ENCODE measurements at regions not wholly inside any gene's neighbourhood (a gene's known extent, or its start where the extent isn't known, plus 50 kb on each side); places are given as distances from the start of the nearest gene placed in this dataset.
"Not testable (repeated sequence)": the region's sequence is repeated elsewhere in the genome, so short reads cannot be mapped to it uniquely, and the experiment has no call there.

DNA sequence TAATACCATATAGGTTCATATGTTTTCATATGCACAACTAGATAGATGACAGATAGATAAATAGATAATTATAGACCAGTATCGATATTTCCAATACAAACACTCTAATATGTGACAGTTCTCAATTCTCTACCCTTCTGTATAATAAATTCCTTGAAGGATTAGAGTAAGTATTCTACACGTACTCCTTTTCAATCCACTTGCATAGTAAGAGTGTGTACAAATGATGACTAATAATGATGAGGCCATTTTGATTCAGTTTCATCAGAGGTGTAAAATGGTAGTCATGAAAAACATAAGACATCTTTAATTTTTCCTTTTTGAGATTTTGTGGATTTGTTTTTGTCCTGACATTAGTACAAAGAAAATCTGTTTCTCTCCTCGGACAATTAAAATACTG is 188.3 kb upstream of the WSB1 start:
- Histone ChIP-seq H3K4me1 (no peaks in the 10 kb centered on the region), H3K27ac (no peak overlapping the region), H3K9me3 (no peaks in the 10 kb centered on the region), H3K27me3 (no peaks in the 10 kb centered on the region), H3K4me3 (no peak overlapping the region), H3K36me3 (no peaks in the 10 kb centered on the region)
- TF ChIP-seq POLR2AphosphoS5 (IDR thresholded peaks at IDR 0.05) (no peak), POLR2A (IDR thresholded peaks at IDR 0.05) (no peak)
- TF ChIP-seq, protein P1, sequence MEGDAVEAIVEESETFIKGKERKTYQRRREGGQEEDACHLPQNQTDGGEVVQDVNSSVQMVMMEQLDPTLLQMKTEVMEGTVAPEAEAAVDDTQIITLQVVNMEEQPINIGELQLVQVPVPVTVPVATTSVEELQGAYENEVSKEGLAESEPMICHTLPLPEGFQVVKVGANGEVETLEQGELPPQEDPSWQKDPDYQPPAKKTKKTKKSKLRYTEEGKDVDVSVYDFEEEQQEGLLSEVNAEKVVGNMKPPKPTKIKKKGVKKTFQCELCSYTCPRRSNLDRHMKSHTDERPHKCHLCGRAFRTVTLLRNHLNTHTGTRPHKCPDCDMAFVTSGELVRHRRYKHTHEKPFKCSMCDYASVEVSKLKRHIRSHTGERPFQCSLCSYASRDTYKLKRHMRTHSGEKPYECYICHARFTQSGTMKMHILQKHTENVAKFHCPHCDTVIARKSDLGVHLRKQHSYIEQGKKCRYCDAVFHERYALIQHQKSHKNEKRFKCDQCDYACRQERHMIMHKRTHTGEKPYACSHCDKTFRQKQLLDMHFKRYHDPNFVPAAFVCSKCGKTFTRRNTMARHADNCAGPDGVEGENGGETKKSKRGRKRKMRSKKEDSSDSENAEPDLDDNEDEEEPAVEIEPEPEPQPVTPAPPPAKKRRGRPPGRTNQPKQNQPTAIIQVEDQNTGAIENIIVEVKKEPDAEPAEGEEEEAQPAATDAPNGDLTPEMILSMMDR (IDR thresholded peaks at IDR 0.05) = no peak
- DNase-seq (ENCODE audit: low spot score in 2 of 2) = no peak
- intact Hi-C loops (cut with DNase I; ENCODE audit: low total_unique reads) = no loop called here

DNA sequence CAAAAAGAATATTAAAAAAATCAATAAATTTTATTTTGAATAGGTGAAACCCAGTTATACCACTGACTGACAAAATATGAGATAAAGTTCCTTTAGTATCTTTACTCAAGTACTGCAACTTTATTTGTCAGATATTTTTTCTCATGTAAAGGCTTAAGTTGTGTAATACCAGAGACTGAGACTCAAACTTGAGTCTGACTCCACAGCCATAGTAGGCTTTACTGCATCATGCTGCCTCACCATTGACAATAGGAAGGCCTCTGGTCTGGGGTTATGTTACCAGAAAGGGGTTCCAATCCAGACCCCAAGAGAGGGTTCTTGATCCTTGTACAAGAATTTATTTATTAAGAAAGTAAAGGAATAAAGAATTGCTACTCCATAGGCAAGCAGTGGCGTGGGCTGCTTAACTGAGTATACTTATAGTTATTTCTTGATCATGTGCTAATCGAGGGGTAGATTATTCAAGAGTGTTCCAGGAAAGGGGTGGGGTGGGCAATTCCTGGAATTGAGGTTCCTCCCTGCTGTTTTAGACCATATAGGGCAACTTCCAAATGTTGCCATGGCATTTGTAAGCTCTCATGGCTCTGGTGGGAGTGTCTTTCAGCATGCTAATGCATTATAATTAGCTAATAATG is 187.4 kb upstream of the WSB1 start:
- intact Hi-C loops (cut with DNase I; ENCODE audit: low total_unique reads) = no loop called here

DNA sequence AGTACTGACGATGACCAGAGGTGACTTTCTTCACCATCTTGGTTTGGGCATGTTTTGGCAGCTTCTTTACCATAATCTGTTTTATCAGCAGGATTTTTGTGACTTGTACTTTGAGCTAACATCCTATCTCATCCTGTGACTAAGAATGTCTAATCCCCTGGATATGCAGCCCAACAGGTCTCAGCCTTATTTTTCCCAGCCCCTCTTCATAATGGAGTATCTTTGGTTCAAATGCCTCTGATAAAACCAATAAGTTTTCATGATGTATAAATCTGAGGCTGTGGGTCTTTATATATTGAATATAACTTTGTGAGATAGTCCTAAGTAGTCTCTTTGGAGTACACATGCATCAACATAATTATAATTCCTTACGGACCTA is 186.9 kb upstream of the WSB1 start:
- Histone ChIP-seq H3K27me3 (no peaks in the 10 kb centered on the region), H3K4me3 (no peak overlapping the region), H3K27ac (no peak overlapping the region), H3K36me3 (no peaks in the 10 kb centered on the region), H3K4me1 (no peaks in the 10 kb centered on the region), H3K9me3 (no peaks in the 10 kb centered on the region)
- intact Hi-C loops (cut with DNase I; ENCODE audit: low total_unique reads) = no loop called here
- no peak for DNase-seq (ENCODE audit: low spot score in 2 of 2)
- TF ChIP-seq, protein P1 (IDR thresholded peaks at IDR 0.05) = no peak
- TF ChIP-seq POLR2A (IDR thresholded peaks at IDR 0.05) (no peak), POLR2AphosphoS5 (IDR thresholded peaks at IDR 0.05) (no peak)

More for the DNA sequence above, 187.4 kb upstream of the WSB1 start:
- TF ChIP-seq, protein P1 (IDR thresholded peaks at IDR 0.05) = no peak
- TF ChIP-seq POLR2AphosphoS5 (IDR thresholded peaks at IDR 0.05) = no peak
- TF ChIP-seq POLR2A (IDR thresholded peaks at IDR 0.05) = no peak
- Histone ChIP-seq H3K4me3 (no peak overlapping the region), H3K9me3 (no peaks in the 10 kb centered on the region), H3K27me3 (no peaks in the 10 kb centered on the region), H3K27ac (no peak overlapping the region), H3K36me3 (no peaks in the 10 kb centered on the region), H3K4me1 (no peaks in the 10 kb centered on the region)
- DNase-seq (ENCODE audit: low spot score in 2 of 2) = no peak

DNA sequence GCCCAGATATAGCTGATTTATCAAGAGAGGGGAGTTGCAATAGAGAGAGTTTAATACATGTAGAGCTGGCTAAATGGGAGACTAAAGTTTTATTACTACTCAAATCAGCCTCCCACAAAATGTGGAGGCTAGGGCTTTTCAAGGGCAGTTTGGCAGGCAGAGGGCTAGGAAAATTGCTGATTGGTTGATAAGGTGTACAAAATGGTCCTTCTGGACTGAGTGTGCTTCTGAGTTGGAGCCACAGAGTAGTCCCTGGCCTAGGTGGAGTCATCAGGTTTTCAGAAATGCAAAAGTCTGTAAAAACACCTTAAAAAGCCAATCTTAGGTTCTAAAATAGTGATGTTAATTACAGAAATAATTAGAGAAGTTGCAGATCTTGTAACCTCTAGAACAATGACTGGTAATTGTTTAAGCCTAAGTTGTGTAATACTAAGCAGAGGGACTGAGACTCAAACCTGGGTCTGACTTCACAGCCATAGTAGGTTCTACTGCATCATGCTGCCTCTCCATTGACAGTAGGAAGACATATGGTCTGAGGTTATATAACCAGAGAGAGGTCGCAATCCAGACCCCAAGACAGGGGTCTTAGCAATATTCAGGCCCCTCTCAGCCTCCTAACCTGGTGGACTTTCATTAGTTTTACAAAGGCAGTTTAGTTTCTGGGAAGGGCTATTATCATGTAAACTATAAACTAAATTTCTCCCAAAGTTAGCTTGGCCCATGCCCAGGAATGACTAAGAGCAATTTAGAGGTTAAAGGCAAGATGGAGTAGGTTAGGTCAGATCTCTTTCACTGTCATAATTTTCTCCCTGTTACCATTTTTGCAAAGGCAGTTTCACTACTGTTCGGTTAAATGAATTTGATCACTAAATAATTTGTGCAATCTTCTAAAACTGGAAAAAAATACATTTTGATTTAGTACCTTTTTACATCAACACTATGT is 186.3 kb upstream of the WSB1 start:
- DNase-seq (ENCODE audit: low spot score in 2 of 2); H3K4me1 ChIP-seq; H3K9me3 ChIP-seq; H3K27ac ChIP-seq; H3K27me3 ChIP-seq; H3K36me3 ChIP-seq; intact Hi-C loops (cut with DNase I; ENCODE audit: low total_unique reads); H3K4me3 ChIP-seq: not testable (repeated sequence)

DNA sequence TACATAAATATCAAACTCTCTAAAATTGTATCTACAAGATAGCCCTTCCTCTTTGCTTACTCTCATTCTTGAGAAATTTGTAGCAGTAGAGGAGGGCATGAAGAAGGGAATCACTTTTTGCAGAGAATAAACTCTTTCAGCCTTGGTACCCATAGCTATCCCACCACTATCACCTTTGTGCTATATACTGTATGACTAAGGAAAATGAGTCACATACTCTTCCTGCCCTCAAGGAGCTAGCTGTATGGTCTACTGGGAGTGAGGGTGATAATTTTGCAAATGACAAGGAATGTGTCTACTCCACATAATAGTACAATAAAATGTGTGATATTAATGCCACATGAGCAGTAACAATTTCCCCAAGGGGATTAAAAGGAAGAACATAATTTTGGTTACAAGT is 184.6 kb upstream of the WSB1 start:
- Histone ChIP-seq H3K9me3 (no peaks in the 10 kb centered on the region), H3K4me1 (no peaks in the 10 kb centered on the region), H3K27me3 (no peaks in the 10 kb centered on the region), H3K4me3 (no peak overlapping the region), H3K36me3 (no peaks in the 10 kb centered on the region), H3K27ac (no peak overlapping the region)
- no peak for TF ChIP-seq POLR2AphosphoS5 (IDR thresholded peaks at IDR 0.05)
- no peak for TF ChIP-seq POLR2A (IDR thresholded peaks at IDR 0.05)
- TF ChIP-seq, protein P1 (IDR thresholded peaks at IDR 0.05) = no peak
- intact Hi-C loops (cut with DNase I; ENCODE audit: low total_unique reads) = no loop called here
- DNase-seq (ENCODE audit: low spot score in 2 of 2) = no peak

All from breast epithelium (tissue), 4 donors.